GM13976 (cell line): ENCODE measurements at regions not wholly inside any gene's neighbourhood (a gene's known extent, or its start where the extent isn't known, plus 50 kb on each side); places are given as distances from the start of the nearest gene placed in this dataset.

Experiments
- DNase-seq: peaks from one replicate; pipeline ENCODE4 v3.0.0; 2012; ENCODE audit warnings: low spot score
- CTCF ChIP-seq: IDR thresholded peaks from 2 replicates; pipeline ENCODE4 v1.5.1; 2012; ENCODE audit warnings: borderline replicate concordance, mild to moderate bottlenecking; ENCODE audit not compliant: insufficient read depth; ENCODE audit errors: extremely low read depth, missing control alignments, control extremely low read depth
- in situ Hi-C: fragments of 300-500 bp; cut with MboI; formaldehyde crosslinking; loops from one replicate; pipeline ENCODE4 v1.12.0; 2022; ENCODE audit warnings: low sequenced_read_pairs, mixed read lengths, inconsistent platforms; ENCODE audit not compliant: unreplicated experiment

- TF ChIP-seq CTCF, result no peak
- in situ Hi-C loops, result no loop called here
- DNase-seq, result no peak
Observed at GRCh38 chr3:10601857-10602230, 96.5 kb upstream of the ATP2B2 start.

DNA sequence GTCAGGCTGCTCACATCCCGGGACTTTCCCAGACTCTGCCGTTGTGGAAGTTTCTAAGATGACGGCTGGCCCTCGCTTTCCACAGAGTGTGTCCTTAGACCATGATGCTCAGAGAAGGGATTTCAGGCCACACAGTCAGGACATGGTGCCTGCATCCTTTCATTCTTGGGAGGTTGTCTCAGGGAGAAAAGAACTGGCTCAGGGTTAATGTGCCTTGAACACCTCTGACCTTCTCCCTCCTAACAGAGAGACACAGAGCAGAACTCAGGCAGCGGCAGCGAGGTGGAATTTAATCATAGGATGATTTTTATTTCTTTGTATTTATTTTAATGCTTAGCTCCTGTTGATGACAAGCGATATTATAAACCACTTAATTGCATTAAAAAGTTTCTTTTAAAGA lies 96.9 kb upstream of the ATP2B2 start:
- no peak for DNase-seq
- no peak for TF ChIP-seq CTCF
- in situ Hi-C loops, result no loop called here

- no peak for TF ChIP-seq CTCF
- in situ Hi-C loops, result no loop called here
- DNase-seq, result peak; percentile 43
Observed at GRCh38 chr3:10602769-10603768, 97.7 kb upstream of the ATP2B2 start.

DNA sequence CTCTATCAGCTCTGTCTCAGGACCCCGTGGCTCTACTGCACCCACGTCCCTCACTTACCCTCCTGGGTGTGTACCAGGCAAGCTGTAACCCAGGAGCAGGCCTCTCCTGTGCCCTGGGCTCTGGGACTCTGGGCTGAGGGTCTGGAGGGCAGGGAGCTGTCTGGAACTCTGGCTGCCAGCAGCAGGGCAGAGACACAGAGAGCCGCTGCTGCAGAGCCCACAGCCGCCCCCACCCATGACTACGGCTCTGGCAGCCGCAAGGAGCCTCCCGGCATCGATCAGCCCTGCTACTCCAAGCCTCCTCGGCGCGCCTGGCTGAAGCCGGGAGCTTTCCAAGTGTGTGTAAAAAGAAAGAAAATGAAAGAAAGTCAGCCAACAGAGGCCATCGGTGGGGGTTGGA lies 103.7 kb upstream of the ATP2B2 start:
- in situ Hi-C loops, result no loop called here
- TF ChIP-seq CTCF, result no peak
- no peak for DNase-seq

DNA sequence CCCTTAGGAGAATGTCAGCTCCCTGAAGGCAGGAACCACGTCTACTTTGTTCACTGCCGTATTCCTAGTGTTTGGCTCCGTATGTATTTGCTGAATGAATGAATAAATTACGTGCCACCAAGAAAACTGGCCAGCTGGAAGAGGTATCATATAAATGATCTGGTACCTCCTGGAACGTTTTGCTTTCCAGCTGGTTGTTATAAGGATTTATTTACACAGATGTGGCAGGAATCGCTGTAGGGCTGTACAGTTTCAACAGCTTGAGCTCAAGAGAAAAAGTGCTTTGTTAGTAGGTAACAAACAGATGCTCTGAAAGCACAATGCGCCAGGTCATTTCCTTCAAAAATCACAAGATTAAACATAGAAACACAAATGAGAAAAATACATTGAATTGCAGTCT lies 108.8 kb upstream of the ATP2B2 start:
- in situ Hi-C loops, result no loop called here
- TF ChIP-seq CTCF, result no peak
- no peak for DNase-seq

DNA sequence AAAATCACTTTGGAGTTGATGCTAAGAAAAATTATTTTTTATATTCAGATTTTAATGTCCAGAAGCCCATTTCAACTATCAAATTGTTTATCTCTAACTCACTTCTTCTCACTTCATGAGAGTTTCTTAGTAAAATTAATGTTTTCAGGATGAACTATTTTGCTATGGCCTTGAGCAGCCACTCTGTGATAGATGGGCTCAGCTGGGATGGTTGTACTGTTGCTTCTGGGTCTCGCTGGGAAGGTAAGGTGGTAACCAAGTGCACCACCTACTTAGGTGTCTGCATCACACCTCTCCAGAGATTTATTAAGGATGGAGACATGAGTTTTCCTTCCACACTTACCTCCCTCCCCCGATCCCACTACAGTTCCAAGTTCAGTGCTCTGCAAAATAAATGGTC lies 110.3 kb upstream of the ATP2B2 start:
- no peak for TF ChIP-seq CTCF
- in situ Hi-C loops, result no loop called here
- DNase-seq, result no peak
